SK-N-SH treated with all-trans-retinoic acid at 6 μM for 48 hours (cell line): ENCODE measurements at regions not wholly inside any gene's neighbourhood (a gene's known extent, or its start where the extent isn't known, plus 50 kb on each side); places are given as distances from the start of the nearest gene placed in this dataset.

Source experiments
- CSRNP3 ChIP-seq: fragments of 250-450 bp; sonication (Bioruptor Pico); IDR thresholded peaks from 2 replicates; pipeline ENCODE4 v1.5.1; 2021; ENCODE audit warnings: mild to moderate bottlenecking, moderate library complexity
- GLIS3 ChIP-seq: fragments of 250-450 bp; sonication (Bioruptor Pico); IDR thresholded peaks from 2 replicates; pipeline ENCODE4 v1.5.0; 2020; ENCODE audit warnings: mild to moderate bottlenecking, moderate library complexity
- RARB ChIP-seq: fragments of 250-450 bp; sonication (Bioruptor Pico); IDR thresholded peaks from 2 replicates; pipeline ENCODE4 v1.8.0; 2021; ENCODE audit warnings: mild to moderate bottlenecking, moderate library complexity
- TSHZ2 ChIP-seq: fragments of 250-450 bp; sonication (Bioruptor Pico); IDR thresholded peaks from 2 replicates; pipeline ENCODE4 v1.5.0; 2020; ENCODE audit warnings: mild to moderate bottlenecking, moderate library complexity
- ZFP3 ChIP-seq: fragments of 250-450 bp; sonication (Bioruptor Pico); IDR thresholded peaks from 2 replicates; pipeline ENCODE4 v1.5.0; 2020; ENCODE audit warnings: mild to moderate bottlenecking, moderate library complexity
- ZFP30 ChIP-seq: fragments of 450-650 bp; formaldehyde crosslinking; IDR thresholded peaks from 2 replicates; pipeline ENCODE4 v1.5.0; 2022; ENCODE audit warnings: mild to moderate bottlenecking, moderate library complexity
- ZNF70 ChIP-seq: fragments of 450-650 bp; formaldehyde crosslinking; IDR thresholded peaks from 2 replicates; pipeline ENCODE4 v1.5.0; 2020; ENCODE audit warnings: mild to moderate bottlenecking, moderate library complexity

- TF ChIP-seq ZFP3 (no peak), RARB (CRISPR knock-in tag) (no peak), ZNF70 (no peak), ZFP30 (no peak), CSRNP3 (CRISPR knock-in tag) (no peak), TSHZ2 (CRISPR knock-in tag) (no peak), GLIS3 (CRISPR knock-in tag) (no peak)
These were observed 136.0 kb upstream of the SPOPL start for GRCh38 chr2:138365581-138365980.
